Cardiac fibroblast (primary cell): ENCODE measurements at regions not wholly inside any gene's neighbourhood (a gene's known extent, or its start where the extent isn't known, plus 50 kb on each side); places are given as distances from the start of the nearest gene placed in this dataset.

ENCODE experiments used
- DNase-seq, 2 donors: peaks; one replicate each; pipeline versions ENCODE4 v3.0.0 to v3.0.0-alpha.2; 2010; ENCODE audit warnings: low read depth in 2 of 2
- H3K4me3 ChIP-seq, 2 donors: replicated peaks in 1 of 2; 1 replicate in 1 of 2; 2 replicates in 1 of 2; pipeline ENCODE4 v1.5.1; 2011; ENCODE audit warnings: low read depth in 2 of 2, low read length in 2 of 2, mild to moderate bottlenecking in 2 of 2, moderate library complexity in 1 of 2
- CTCF ChIP-seq: IDR thresholded peaks from one replicate; pipeline ENCODE4 v1.5.1; 2011; ENCODE audit warnings: low read depth, mild to moderate bottlenecking, low read length, inconsistent platforms

GRCh38 chr2:194946826-194947225 is 710.2 kb upstream of the SLC39A10 start:
- TF ChIP-seq CTCF: no peak

GRCh38 chr2:194938066-194938465 is 719.0 kb upstream of the SLC39A10 start:
- no peak for DNase-seq

More at GRCh38 chr2:194946826-194947225, 710.2 kb upstream of the SLC39A10 start:
- no peak overlapping the region for H3K4me3 ChIP-seq
- DNase-seq: no peak

GRCh38 chr2:194927489-194927888 is 729.5 kb upstream of the SLC39A10 start:
- DNase-seq: no peak
- no peak overlapping the region for H3K4me3 ChIP-seq
- no peak for TF ChIP-seq CTCF

More at GRCh38 chr2:194938066-194938465, 719.0 kb upstream of the SLC39A10 start:
- TF ChIP-seq CTCF: no peak
- H3K4me3 ChIP-seq: no peak overlapping the region

- no peak for DNase-seq
- TF ChIP-seq CTCF: no peak
- no peak overlapping the region for H3K4me3 ChIP-seq
Observed at GRCh38 chr2:194926873-194927272, 730.2 kb upstream of the SLC39A10 start.

GRCh38 chr2:194925742-194926141 is 731.3 kb upstream of the SLC39A10 start:
- no peak for TF ChIP-seq CTCF
- H3K4me3 ChIP-seq: no peak overlapping the region
- DNase-seq: no peak

- no peak for DNase-seq
- no peak for TF ChIP-seq CTCF
- no peak overlapping the region for H3K4me3 ChIP-seq
Observed at GRCh38 chr2:194917519-194917918, 739.5 kb upstream of the SLC39A10 start.

GRCh38 chr2:194915485-194915884 is 741.5 kb upstream of the SLC39A10 start:
- no peak overlapping the region for H3K4me3 ChIP-seq
- DNase-seq: no peak
- TF ChIP-seq CTCF: no peak
